ENCODE measurements at regions not wholly inside any gene's neighbourhood (a gene's known extent, or its start where the extent isn't known, plus 50 kb on each side); places are given as distances from the start of the nearest gene placed in this dataset.

DNA sequence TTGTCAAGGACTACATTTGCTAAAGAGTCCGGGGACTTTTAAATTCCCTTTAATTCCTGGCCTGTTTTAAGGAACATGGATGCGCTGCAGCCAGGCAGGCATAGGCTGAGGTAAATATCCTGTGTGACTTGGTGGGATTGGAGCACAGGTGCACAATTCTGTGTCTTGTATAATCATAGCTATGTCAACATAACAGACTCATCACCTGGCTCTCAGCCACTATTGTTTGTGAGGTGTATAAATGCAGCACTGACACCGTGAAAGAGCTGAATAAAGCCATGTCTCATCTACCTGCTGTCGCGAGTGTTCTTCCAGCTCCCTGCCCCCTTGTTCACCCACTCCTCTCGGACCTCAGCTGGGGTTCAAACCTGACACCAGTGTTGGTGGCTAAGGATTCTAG, 109.7 kb downstream of the MFSD1 start:
- H3K27ac ChIP-seq (ENCODE audit: extremely low read depth, low read depth, low read length): no peak overlapping the region
- no peaks in the 10 kb centered on the region for H3K27me3 ChIP-seq (ENCODE audit: control insufficient read depth in 2 of 2, insufficient read depth in 2 of 2, low read length in 2 of 2)
- CTCF ChIA-PET (ENCODE audit: low intra/inter-chr PET ratio): no interaction called here
- H3K4me1 ChIP-seq (replicated peaks in 1 of 2; ENCODE audit: control insufficient read depth in 2 of 2, insufficient read depth in 2 of 2, low read length in 2 of 2): no peaks in the 10 kb centered on the region
- POLR2A ChIA-PET: no interaction called here
- H3K4me2 ChIP-seq (ENCODE audit: insufficient read depth, low read length): no peak overlapping the region
- BruUV-seq (replicated peaks): no TSS peak
- no peaks in the 10 kb centered on the region for H3K36me3 ChIP-seq (ENCODE audit: control insufficient read depth, insufficient read depth, low read length)
- H3K9ac ChIP-seq (ENCODE audit: insufficient read depth in 1 of 2, low read depth in 2 of 2, low read length in 2 of 2): no peak overlapping the region
- ATAC-seq: no peak
- FAIRE-seq: no peak
- no peaks in the 10 kb centered on the region for H3K79me2 ChIP-seq (ENCODE audit: control insufficient read depth, insufficient read depth, low read length)
- no peak overlapping the region for H2AFZ ChIP-seq (ENCODE audit: low read depth, low read length)
- no peak for DNase-seq (ENCODE audit: extremely low read depth in 1 of 4, low spot score in 3 of 4)
- WGBS (ENCODE audit: insufficient coverage, low coverage, missing lambda C conversion rate): 4% methylated on average over 6 of the region's 6 CpGs
- no peaks in the 10 kb centered on the region for H4K20me1 ChIP-seq (replicated peaks; ENCODE audit: control insufficient read depth, insufficient read depth, low read length)
- no peaks in the 10 kb centered on the region for H3K9me1 ChIP-seq (ENCODE audit: control insufficient read depth, insufficient read depth, low read length)
- intact Hi-C loops (cut with micrococcal nuclease) (loop anchor here (5.0 kb wide), 1 partner anchor 64 kb away; no protein-coding TSS in a partner anchor), in situ Hi-C loops (cut with MboI) (no loop called here)
- no peak overlapping the region for H3K4me3 ChIP-seq
- H3K9me3 ChIP-seq (replicated peaks; ENCODE audit: control insufficient read depth, insufficient read depth, low read depth, low read length): no peaks in the 10 kb centered on the region
- TF ChIP-seq ZFP30 (CRISPR knock-in tag; IDR thresholded peaks at IDR 0.05; ENCODE audit: borderline replicate concordance) (no peak), BHLHE40 (IDR thresholded peaks at IDR 0.05; ENCODE audit: low read length) (no peak), POLR3G (IDR thresholded peaks at IDR 0.05; ENCODE audit: extremely low read depth, insufficient read length, insufficient replicate concordance) (no peak), HNRNPK (IDR thresholded peaks at IDR 0.05; ENCODE audit: low read depth, low read length, poor library complexity, severe bottlenecking) (no peak)
- TF ChIP-seq, protein P1, sequence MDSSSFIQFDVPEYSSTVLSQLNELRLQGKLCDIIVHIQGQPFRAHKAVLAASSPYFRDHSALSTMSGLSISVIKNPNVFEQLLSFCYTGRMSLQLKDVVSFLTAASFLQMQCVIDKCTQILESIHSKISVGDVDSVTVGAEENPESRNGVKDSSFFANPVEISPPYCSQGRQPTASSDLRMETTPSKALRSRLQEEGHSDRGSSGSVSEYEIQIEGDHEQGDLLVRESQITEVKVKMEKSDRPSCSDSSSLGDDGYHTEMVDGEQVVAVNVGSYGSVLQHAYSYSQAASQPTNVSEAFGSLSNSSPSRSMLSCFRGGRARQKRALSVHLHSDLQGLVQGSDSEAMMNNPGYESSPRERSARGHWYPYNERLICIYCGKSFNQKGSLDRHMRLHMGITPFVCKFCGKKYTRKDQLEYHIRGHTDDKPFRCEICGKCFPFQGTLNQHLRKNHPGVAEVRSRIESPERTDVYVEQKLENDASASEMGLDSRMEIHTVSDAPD (CRISPR knock-in tag; IDR thresholded peaks at IDR 0.05): no peak
- TF ChIP-seq, protein P2, sequence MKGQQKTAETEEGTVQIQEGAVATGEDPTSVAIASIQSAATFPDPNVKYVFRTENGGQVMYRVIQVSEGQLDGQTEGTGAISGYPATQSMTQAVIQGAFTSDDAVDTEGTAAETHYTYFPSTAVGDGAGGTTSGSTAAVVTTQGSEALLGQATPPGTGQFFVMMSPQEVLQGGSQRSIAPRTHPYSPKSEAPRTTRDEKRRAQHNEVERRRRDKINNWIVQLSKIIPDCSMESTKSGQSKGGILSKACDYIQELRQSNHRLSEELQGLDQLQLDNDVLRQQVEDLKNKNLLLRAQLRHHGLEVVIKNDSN (CRISPR knock-in tag; IDR thresholded peaks at IDR 0.05): no peak
